ENCODE measurements at regions not wholly inside any gene's neighbourhood (a gene's known extent, or its start where the extent isn't known, plus 50 kb on each side); places are given as distances from the start of the nearest gene placed in this dataset.

- TF ChIP-seq CUX1 (IDR thresholded peaks at IDR 0.05; ENCODE audit: insufficient replicate concordance, low read depth, low read length) (no peak), MLLT1 (IDR thresholded peaks at IDR 0.05) (no peak), HDGF (IDR thresholded peaks at IDR 0.05) (no peak), SMARCA5 (IDR thresholded peaks at IDR 0.05) (no peak)
Measured at GRCh38 chr6:169393753-169394152, 140.1 kb upstream of the THBS2 start (continued).

GRCh38 chr6:169391473-169392071 lies 137.9 kb upstream of the THBS2 start:
- no peak overlapping the region for H3K4me3 ChIP-seq
- DNase-seq (ENCODE audit: low read depth, low spot score) (no peak), FAIRE-seq (no peak), ATAC-seq (no peak)
- H3K9me3 ChIP-seq (replicated peaks; ENCODE audit: control insufficient read depth, insufficient read depth, low read length) = no peaks in the 10 kb centered on the region; the same call in 2 of the 3 replicates
- H3K27me3 ChIP-seq (replicated peaks in 1 of 2; ENCODE audit: control insufficient read depth in 2 of 2, insufficient read depth in 2 of 2, low read length in 1 of 2) = no peaks in the 10 kb centered on the region
- in situ Hi-C loops (cut with MboI) (no loop called here), intact Hi-C loops (cut with micrococcal nuclease; ENCODE audit: unreplicated experiment) (no loop called here)
- H3K36me3 ChIP-seq (ENCODE audit: control insufficient read depth in 2 of 2, insufficient read depth in 2 of 2, low read length in 1 of 2) = no peaks in the 10 kb centered on the region
- TF ChIP-seq NFYA (IDR thresholded peaks at IDR 0.05; ENCODE audit: borderline replicate concordance, low read depth, low read length) (no peak), MEF2A (IDR thresholded peaks at IDR 0.05; ENCODE audit: insufficient read depth, low read depth, low read length) (no peak), MAX (IDR thresholded peaks at IDR 0.05; ENCODE audit: low read depth, low read length) (no peak), SMARCA5 (IDR thresholded peaks at IDR 0.05) (no peak), DPF2 (IDR thresholded peaks at IDR 0.05) (no peak)
- no peak overlapping the region for H3K27ac ChIP-seq (ENCODE audit: control insufficient read depth, insufficient read depth)
- ChIA-PET SMC1A (ENCODE audit: uncharacterized antibody, unreplicated experiment) (no interaction called here), POLR2A (no interaction called here), RAD21 (ENCODE audit: unreplicated experiment) (no interaction called here), CTCF (no interaction called here)
- WGBS (ENCODE audit: insufficient coverage, insufficient replicate concordance, low lambda C conversion rate, missing lambda C conversion rate) = 4% methylated on average over 2 of the region's 2 CpGs
- no peaks in the 10 kb centered on the region for H3K79me2 ChIP-seq (ENCODE audit: control insufficient read depth, insufficient read depth, low read length)
- H3K9ac ChIP-seq (ENCODE audit: control insufficient read depth, insufficient read depth, low read length) = no peak overlapping the region
- H3K4me1 ChIP-seq (ENCODE audit: control insufficient read depth, insufficient read depth, low read length) = no peaks in the 10 kb centered on the region
- no peak overlapping the region for H2AFZ ChIP-seq (ENCODE audit: control insufficient read depth, low read depth, low read length)
- no peak overlapping the region for H3K4me2 ChIP-seq (ENCODE audit: control insufficient read depth, insufficient read depth)
- no peaks in the 10 kb centered on the region for H4K20me1 ChIP-seq (ENCODE audit: control insufficient read depth, insufficient read depth)
- no TSS peak for BruUV-seq (replicated peaks)
